Activated T-cell treated with anti-CD3 and anti-CD28 coated beads for 4 hours (primary cell): ENCODE measurements at regions not wholly inside any gene's neighbourhood (a gene's known extent, or its start where the extent isn't known, plus 50 kb on each side); places are given as distances from the start of the nearest gene placed in this dataset.
"Not testable (repeated sequence)": the region's sequence is repeated elsewhere in the genome, so short reads cannot be mapped to it uniquely, and the experiment has no call there.

ENCODE experiments used
- DNase-seq: peaks from one replicate; pipeline ENCODE4 v3.0.0-alpha.2; 2020

DNA sequence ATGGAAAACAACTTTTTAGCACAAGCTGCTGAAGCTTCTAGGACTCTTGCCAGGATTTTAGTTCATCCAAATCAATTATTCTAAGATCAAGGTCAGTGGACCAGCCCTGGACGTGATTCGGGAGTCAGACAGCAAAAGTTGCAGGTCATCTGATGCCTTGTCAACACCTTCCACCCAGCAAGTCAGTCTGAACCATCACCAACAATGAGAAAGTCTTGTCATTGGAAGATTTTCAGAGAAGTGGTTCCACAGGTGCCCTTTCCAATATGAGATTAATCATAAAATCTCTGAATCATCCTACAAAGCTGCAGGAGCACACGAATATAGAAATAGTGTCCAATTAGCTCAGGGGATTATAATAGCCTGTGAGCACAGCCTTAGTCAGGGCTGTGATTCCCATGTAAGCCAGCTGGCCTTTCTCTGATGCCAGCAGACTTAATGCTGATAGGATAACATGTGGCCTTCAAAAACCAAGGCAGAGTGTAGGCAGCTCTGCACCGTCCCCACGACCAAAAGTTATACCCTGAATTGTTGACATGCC, 445.0 kb upstream of the TRPC7 start:
- no peak for DNase-seq

DNA sequence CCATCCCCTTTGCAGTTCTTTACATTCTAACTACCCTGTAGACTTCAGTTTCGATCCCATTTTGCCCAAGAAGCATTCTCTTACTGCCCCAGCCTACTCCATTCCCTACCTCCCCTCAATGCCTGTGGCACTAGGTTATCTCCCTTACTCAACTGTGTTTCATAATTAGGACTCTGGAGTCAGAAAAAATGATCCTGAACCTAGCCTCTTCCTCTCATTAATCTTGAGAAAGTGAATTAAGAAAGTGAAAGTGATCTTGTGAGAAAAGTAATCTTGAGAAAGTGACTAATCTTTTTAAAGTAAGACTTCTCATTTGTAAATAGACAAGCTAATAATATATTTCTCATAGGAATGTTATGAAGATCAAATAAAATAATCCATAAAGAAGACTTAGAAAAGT, 444.0 kb upstream of the TRPC7 start:
- no peak for DNase-seq

DNA sequence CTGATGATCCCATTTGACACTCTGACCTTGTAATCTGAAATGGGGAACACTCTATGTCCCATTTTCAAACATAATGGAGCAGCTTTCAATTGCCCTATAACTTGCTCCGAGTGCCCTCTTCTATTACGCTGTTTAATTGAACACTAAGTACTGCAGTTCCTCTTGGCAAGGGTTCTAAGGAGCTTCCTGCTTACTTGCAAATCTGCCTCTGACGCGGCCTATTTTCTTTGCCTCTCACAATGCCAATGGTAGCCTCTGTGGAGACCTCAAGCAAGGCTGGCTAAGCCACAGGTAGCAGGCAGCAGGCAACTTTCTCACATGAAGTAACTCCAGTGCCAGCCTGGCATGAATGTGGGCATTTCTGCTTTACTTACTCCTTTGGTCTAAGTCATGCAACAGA, 443.4 kb upstream of the TRPC7 start:
- no peak for DNase-seq

DNA sequence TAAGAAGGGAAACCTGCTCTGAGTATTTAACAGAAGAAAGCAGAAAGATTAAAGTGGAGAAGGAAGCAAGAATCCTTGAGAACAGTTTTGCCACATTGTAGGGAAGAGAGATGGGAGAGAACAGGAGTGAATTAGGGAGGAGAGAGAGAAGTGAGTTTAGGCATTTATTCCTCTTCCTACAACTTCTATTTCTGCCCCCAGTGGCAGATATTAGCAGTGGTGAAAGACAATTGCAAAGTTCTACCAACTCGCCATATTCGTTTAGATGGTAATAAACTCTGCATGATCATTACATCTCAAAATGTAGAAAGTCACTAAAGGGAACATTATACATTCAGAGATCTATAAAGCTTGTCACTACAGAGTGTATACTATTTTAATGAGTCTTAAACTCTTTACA, 440.1 kb upstream of the TRPC7 start:
- DNase-seq, result no peak

DNA sequence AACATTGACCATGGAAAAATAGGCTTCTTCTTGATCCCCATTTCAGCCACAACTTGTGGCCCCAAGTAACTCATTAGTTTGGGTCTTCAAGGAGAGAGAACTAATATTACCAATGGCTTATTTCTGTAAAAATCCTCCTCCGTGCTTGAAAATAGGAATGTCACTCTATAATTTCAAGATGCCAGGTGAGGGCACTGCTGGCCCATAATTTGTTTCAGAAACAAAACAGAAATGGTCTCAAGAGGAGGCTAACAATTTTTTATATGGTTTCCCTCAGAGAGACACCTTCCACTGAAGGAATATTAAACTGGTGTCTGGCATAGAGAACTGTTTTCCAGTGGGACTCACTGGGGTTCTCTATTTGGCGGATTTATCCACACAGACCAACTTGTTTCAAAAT, 437.0 kb upstream of the TRPC7 start:
- no peak for DNase-seq

DNA sequence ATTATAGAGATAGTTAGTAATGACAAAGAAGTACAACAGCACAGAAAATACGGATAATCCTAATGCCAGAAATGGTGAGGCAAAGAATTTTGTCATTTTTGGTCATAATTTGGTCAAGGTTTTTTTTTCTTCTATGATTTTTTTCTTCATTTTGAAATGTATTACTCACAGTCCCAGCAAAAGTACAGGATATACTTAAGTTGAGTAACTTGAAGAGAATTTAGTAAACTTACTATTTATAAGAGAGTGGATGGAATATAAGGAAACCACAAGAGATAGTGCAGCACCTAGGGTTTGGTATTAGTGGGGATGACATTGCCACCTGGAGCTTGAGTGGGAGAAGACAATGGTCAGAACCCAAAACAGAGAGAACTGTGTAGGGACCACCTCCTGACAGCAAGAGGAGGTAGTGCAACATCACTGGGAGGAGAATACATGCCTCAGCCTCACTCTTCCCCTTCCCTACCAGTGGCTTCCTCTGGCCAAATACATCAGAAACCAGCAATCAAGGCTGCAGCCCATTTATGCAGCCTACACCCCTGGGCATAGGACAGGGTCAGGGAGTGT, 434.5 kb upstream of the TRPC7 start:
- DNase-seq, result no peak

DNA sequence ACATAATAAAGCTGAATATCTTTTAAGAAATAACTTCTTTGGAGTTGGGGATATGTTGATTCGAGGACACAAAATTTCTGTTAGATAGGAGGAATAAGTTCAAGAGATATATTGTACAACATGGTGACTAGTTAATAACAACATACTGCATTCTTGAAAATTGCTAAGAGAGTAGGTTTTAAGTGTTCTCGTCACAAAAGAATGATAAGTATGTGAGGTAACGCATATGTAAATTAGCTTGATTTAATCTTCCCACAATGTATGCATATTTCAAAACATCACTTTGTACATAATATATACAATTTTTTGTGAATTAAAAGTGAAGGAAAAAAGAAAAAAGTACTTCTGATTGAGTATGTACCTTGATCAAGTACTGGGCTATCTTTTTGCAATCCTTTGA, 428.0 kb upstream of the TRPC7 start:
- no peak for DNase-seq

DNA sequence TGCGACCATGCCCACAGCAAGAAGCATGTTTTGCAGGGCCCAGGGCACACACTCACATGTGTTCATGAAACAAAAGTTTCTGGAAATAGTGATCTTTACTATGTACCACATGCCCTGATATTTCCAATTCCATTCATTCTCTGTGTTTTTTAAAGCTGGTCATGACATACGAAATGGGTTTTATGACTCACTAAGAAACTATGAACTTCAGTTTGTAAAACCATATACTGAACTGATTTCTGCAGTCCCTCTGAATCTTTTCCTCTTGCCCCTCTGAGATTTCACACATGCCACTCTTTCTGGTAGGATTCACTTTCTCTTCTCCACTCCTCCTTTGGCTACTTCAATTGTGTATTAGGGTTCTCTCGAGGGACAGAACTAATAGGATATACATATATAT, 416.1 kb upstream of the TRPC7 start:
- DNase-seq, result no peak

DNA sequence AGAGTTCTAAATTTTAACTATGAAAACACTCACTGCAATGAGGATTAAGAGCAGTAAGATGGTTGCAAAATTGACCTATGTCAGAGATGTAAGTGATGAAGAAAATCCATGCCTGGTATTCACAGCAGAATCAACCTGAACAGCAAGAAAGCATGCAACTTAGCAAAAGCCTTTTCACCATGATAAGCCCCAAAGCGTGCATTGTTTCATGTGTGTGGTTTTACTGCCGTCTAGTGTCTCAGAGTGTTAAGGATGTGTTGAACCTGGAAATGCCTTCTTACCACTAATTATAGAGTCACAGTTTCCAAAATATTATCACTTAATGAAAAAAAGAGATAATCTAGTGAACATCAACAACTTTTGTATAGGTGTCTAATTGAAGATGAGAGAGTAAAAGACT, 415.2 kb upstream of the TRPC7 start:
- DNase-seq, result no peak

DNA sequence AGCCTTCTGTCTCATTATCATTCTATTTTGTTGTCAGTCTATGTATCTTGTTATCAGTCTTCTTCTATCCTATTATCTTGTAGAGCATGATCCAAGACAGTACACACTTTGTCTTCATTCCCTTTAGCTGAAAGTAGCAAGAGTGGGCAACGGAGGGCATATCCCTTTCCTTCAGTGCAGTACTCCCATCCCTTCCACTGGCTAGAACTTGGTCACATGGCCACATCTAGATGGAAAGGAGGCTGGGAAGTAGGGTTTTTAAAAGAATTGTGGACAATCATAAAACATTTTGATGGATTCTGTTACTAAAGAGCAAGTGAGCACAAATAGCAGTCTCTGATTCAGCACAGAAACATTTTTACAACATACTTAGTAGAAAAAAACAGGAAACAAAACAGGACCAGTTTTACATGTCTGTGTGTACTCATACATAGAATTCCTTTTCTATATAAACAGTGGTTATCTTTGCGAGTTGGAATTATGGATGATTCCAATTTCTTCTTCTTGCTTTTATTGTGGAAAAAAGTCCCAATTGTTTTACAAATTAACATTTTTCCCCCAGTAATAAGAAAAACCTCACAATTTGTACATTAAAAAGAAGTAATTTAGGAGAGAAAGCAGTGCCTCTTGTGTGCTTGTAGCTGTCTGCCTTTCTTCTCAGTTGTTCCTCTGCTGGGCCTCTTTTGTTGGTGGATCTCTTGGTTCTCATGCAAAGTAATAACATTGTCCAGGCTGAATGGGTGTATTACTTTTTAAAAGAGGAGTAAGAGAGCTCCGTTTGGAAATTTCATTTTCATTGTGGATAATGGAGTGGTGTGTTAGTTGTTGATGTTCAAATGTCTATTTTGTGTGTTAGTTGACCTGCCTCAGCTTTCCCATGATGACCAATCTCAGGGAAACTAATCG, 410.9 kb upstream of the TRPC7 start:
- no peak for DNase-seq

DNA sequence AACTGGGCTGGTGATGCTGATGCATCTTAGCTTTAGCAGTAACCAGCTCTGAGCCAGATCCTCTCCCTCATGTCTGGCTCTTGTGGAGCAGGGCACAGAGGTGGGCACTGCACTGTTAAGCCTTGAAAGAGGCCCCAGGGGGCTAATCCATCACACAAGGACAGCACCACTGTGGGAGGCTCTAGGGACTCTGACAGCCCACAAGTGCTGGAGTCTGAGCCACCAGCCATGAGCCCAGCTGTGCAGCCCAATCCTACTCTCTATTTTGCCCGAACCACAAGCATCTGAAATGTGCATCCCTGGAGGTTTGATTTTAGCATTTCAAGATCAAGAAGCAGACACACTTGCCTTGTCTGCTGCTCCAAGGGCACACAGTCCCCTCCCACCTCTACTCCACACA, 407.1 kb upstream of the TRPC7 start:
- no peak for DNase-seq

DNA sequence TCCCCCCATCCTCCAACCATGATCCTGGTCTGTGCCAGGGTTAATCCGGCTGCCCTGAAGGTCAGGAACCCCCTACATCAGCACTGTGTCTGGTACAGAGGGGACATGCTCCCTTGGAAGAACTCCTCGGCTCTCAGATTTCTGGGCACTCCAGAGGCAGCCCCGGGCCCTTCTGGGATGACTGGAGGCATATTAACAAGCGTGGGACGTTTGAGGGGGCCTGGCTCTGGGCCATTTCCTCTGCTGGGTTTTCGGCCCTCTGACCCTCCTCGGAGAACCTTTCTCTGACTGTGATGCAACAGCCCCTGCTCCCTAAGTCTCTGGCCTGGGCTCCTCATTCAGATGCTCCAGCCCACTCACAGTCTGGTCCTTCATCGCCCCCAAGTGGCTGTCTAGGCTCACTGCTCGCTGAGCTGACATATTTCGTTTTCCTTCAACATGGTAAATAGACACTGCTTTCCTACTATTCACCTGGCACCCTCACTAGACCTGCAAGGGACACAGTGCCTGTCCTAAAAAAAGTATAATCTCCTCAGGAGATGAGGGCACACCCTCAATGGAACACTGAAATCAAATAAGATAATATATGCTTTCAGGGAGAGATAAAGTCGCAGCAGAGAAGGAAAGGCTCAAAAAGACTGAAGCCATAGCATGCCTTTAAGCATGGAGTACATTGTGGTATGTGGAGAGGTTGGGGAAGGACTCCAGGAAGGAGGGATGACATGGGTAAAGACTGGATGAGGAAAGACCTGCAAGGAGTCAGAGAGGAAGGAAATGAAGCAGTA, 404.7 kb upstream of the TRPC7 start:
- DNase-seq, result no peak

DNA sequence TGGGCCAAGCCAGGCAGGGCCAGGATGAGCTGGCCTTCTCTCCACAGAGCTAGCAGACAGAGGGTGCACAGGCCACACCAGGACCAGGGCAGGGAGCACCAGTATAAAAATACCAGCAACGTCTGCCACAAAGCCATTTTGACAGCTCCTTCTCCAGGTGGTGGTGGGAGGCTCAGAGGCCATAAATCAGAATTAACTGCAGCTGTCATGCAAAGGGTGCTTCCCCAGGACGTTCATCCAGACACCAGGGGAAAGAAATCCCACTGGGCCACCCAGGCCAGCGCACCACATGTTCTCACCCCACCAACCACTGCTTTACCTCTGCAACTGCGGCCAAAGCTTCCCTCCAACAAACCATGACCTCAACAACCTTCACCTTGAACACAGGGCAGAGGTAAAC, 403.7 kb upstream of the TRPC7 start:
- DNase-seq, result no peak

DNA sequence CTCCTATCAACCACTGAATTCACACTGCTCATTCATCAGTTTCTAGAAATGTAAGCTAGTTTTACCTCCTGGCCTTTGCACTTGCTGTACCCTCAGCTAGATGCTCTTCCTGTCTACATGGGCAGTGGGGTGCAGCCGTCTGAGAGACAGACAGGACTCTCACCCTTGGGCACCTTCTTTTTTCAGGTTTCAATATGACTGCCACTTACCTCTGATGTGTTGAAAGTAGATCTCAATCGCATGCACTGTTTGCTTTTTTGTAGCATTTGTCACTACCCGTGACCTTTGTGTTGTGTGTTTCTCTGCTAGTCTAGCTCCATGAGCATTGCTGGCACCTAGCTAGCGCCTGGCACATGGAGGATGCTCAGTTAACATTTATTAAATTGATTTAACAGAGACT, 403.1 kb upstream of the TRPC7 start:
- DNase-seq, result no peak

DNA sequence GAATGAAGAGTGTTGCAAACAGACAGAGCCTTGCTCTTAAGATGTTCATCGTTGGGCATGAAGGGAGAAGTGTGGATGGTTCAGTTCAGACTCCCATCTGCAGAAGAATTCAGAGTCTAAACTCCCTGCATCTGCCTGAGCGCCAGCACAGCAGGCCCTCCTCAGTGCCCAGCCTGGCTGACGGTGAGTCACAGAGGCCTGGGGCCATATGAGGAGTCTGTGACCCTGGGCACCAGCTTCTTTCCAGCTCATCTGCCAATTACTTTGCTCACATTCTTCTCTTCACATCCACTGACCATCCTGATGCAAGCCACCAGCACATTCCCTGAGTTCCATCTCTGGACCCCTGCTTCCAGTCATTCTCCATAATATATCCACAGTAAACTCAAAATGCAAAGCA, 401.1 kb upstream of the TRPC7 start:
- no peak for DNase-seq

DNA sequence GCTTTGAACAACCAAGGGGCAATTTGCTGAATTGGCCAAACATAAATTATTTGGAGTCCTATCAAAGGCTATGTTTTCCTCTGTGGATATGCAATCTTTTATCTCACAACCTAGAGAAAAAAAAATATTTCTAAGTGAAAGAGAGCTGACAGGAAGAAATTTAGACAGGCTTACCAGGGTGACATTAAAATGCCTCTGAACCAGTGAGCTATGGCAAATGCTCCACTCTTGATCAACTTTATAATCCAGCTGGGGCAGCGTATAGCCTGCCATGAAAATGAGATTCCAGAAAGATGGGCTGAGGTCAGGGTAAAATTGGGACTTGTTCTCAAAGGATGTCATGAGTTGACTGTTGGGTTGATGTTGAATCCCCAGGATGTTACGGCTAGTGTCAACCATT, 399.3 kb upstream of the TRPC7 start:
- no peak for DNase-seq

DNA sequence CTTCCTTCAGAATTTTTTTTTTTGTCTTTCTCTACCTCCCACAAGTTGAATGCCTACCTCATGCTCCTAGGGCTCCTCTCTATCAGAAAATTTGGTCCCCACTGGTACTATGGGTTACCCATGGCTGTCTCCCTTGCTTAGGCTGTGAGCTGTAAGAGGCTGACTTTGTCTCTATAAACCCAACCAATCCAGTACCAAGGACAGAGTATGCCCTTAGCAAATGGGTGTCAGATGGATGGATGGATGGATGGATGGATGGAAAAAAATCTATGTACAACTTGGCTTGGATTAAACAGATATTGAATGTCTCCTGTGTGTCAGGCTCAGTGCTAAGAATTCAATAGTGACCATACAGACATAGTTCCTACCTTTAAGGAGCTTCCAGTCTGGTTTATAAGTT, 398.2 kb upstream of the TRPC7 start:
- DNase-seq, result no peak

DNA sequence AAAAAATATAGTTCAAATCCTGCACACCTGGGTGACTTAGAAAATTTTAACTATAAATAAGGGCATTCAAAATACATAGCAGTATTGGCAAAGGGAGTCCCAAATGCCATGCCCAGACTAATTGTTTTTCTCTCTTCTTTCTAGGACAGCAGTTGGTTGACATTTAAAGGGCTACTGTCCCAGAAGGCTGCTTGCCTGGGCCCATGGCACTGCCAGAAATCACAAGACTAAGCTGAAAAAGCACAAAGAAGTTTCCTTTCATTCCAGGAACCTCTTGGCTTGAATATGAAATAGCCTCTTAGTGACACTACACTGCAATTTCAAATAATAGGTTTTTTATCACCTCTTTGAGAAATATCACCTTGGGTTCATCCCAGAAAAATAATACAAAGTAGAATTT, 388.9 kb upstream of the TRPC7 start:
- no peak for DNase-seq

DNA sequence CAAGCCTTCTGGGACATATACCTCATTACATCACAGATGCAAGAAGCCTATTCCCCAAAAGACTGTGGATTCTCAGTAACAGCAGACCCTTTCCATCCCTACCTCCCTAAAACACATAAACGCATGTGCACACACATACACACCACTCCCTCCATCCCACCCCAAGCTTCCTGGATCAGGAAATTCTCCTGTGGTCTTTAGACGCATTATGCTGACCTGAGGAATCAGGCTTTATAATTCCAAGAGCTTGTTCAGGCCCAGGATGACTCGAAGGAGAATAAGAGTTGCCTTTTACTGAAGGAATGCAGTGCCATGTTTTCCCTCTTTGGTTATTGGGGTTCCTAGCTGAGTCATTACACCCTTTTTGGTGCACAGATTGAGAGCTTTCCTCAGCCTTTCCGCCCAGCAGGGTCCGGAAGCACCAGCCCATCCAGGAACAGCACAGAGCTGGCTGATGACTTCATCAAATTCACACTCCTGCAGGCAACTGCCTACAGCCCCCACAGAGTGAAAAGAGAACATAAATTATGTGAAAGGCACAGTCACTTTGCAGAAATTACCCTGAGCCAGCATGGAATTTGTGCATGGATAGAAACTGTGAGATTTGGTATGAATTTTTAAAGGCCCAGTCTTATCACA, 385.0 kb upstream of the TRPC7 start:
- DNase-seq, result no peak

DNA sequence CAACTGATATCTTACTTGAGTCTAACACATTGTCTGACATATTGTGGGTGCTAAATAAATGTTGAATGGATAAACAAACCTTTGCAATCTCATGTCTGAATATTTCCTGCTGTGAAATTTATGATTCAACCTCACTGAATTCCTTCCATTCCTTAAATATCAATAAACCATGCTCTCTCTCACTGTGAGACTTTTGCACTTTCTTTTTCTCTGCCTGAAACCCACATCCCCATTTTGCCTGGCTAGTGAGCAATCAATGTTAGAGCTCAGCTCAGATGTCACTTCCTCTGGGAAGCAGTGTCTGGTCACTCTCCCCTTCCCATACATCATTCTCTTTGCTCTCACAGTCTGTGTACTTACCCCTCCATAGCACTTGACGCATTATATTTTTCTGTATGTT, 383.7 kb upstream of the TRPC7 start:
- DNase-seq, result no peak

DNA sequence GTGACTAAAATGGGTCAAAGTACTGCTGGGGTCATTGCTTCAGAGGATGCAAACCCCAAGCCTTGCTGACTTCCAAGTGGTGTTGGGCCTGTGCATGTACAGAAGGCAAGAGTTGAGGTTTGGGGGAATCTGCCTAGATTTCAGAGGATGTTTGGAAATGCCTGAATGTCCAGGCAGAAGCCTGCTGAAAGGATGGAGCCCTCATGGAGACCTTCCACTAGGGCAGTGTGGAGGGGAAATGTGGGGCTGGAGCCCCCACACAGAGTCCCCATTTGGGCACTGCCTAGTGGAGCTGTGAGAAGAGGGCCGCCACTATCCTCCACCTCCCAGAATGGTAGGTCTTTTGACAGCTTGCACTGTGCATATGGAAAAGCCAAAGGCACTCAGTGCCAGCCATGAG, 377.7 kb upstream of the TRPC7 start:
- DNase-seq, result no peak

DNA sequence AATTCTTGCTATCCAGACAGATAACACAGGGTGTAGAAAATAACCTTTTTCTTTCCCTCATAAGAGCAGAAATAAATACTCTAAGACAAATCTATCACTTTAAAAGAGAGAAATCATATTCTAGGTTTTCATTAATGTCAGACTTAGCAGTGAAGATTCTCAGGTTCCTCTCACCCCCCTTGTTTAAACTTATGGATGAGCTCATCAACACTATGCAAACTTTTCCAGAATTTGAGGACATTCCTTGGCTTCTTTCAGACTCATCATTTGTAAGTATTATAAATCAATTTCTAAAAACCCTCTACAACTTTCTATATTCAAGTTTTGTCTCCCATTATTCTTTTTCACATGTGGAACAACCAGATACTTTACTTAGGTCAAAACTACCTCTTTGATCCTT, 374.9 kb upstream of the TRPC7 start:
- no peak for DNase-seq

DNA sequence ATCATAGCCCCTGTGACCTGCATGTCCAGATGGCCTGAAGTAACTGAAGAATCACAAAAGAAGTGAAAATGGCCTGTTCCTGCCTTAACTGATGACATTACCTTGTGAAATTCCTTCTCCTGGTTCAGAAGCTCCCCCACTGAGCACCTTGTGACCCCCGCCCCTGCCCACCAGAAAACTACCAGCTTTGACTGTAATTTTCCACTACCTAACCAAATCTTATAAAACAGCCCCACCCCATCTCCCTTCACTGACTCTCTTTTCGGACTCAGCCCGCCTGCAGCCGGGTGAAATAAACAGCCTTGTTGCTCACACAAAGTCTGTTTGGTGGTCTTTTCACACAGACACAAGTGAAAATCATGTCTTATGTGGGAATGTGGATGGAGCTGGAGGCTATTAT, 373.9 kb upstream of the TRPC7 start:
- not testable (repeated sequence) for DNase-seq
